ENCODE measurements at regions not wholly inside any gene's neighbourhood (a gene's known extent, or its start where the extent isn't known, plus 50 kb on each side); places are given as distances from the start of the nearest gene placed in this dataset.
"Not testable (repeated sequence)": the region's sequence is repeated elsewhere in the genome, so short reads cannot be mapped to it uniquely, and the experiment has no call there.

DNA sequence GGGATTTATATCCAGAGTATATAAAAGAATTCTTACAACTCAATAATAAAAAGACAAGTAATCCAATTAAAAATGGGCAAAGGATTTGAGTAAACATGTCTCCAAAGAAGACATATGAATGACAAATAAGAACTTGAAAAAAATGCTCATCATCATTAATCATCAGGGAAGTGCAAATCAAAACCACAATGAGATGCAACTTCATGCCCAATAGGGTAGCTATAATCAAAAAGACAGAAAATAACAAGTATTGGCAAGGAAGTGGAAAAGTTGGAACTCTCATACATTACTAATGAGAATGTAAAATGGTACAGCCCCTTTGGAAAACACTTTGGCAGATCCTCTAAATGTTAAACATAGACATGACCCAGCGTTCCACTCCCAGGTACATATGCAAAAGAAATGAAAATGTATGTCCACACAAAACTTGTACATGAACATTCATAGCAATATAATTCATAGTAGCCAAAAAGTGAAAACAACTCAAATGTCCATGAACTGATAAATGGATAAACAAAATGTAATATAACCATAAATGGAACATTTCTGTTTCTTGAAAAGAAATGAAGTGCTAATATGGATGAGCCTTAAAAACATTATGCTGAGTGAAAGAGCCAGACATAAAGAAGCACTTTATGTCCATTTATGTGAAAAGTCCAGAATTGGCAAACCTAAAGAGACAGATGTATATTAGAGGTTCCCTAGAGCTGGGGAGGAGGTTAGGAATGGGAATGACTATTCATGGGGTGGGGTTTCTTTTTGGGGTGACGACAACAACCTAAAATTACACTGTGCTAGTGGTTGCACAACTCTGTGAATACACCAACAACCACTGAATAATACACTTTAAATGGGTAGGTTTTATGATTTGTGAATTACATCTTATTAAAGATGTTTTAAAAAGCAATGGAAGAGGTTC lies 259.7 kb downstream of the RHOU start:
- DNase-seq: no peak

DNA sequence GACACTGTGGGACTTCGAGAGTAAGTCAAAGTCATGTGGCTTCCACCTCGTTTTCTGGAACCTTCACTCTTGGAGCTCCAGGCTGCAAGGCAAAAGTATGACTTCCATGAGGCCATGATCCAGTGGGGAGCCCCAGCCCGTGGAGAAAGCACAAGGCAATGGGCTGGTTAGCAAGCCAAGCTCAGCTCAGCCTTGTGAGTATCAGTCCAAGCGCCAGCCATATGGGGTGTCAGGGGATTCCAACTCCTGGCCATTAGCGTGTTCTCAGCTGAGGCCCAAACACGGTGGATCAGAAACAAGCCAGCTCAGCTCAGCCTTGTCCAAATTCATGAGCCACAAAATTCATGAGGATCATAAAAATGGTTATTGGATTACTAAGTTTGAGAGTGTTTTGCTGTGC lies 261.0 kb downstream of the RHOU start:
- no peak for DNase-seq

DNA sequence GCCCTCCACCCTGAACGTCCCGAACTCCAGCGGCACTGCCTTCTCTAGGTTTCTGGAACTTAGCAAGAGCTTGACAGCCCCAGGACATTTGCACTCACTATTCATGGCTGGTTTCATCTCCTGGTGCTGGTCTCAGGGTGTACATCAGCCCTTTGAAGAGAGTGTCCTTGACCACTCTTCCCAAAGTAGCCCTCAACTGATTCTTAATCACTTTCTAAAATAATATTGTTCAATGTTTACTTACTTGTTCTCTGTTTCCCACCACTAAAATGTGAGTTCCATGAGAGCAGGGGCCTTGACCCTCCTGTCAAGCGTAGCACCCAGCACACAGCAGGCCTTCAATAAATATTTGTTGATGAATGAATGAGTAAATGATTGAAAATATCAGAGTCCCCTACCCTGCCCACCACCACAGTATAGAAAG lies 262.5 kb downstream of the RHOU start:
- DNase-seq: no peak

DNA sequence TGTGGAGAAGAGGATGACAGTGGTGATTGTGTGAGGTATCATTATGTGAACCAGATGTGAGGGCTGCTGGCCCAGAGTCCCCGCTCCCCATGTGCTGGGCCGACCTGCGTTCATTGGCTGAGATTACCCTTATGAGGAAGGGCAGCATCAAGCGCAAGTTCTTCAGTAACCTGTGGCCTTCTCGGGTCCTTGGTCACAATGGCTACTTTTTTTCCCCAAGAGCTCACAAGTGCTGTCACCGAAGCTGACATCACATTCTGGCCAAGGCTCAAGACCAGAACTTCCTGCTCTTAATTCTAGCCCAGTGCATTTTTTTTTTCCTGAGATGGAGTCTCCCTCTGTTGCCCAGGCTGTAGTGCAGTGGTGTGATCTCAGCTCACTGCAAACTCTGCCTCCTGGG lies 262.9 kb downstream of the RHOU start:
- DNase-seq: no peak

DNA sequence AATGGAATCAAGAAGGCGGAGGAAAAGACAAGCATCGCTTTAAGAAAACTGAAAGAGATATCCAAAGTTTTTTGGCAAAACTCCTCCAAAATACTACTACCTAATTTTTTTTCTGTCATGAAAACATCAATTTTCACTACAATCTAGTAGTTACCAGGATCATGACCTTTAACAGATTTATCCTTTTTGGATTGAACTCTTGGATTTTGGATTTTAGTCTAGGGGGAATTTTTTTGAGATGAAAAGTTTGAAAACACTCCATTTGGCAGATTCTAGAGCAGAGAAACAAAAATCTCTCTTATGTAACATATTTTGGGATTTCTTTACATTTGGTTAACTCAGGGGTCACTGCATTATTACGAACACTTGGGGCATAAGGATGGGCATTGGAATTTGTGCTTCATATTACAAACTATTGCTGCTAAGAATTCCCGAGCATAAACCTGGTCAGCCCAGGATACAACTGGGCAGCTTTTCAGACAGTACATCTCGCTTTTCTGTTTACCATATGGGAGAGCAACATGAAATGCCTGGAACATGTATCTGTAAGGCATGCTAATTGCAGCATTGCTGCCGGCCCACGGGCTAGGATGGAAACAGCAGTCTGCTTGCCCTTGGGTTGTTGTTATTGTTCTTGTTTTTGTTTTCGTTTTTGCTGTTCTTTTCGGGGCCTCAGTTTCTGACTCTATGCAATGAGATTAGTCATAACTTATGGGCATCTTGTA lies 264.3 kb downstream of the RHOU start:
- no peak for DNase-seq

DNA sequence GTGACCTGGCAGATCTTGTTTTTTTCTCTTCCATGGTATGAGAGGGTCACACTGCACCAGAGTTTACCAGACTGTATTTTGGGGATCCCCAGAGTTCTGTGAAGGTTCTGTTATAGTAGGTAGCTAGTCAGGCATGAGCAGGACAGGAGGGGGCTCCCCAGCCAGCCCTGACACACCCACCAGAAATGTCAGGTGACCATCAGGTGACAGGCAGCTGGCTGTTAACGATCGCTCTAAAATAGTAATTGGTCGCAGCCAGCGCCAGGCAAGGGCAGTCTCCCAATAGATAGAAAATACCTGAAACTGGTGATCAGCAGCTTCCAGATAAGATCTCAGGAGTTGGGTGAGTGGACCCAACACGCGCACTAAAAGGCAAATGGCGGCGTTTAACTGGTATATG lies 264.9 kb downstream of the RHOU start:
- DNase-seq: no peak

DNA sequence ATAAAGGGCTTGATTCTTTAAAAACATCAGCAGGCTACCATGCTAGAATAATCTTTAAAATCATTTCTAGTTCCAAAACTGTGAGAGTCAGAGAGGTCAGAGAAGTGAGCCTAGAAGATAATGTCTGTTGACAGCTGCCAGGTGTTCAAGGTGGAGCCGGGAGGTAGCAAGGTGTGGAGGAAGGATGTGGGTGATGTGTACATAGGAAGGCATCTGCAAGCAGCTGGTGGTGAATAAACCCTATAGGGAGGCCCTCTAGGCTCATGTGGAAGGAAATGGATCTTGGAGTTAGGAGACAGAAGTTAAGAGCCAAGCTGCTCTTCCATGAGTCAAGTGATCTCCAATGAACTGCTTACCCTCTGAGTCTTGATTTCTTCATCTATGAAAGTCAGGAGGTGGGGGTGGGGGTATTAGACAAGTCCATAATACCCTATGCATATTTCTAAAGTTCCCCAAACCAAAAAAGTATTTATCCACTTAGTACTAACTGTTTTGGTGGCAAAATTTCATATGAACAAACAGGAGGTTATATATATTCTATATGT lies 266.3 kb downstream of the RHOU start:
- DNase-seq: no peak

DNA sequence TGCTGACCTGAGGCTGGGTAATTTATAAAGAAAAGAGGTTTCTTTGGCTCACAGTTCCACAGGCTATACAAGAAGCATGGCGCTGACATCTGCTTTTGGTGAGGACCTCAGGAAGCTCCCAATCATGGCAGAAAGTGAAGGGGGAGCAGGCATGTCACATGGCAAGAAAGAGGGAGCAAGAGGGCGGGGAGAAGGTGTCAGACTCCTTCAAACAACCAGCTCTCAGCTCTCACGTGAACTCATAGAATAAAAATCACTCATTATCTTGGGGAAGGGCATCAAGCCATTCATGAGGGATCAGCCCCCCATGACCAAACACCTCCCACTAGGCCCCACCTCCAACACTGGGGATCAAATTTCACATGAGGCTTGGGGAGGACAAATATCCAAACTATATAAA lies 266.8 kb downstream of the RHOU start:
- DNase-seq: no peak

DNA sequence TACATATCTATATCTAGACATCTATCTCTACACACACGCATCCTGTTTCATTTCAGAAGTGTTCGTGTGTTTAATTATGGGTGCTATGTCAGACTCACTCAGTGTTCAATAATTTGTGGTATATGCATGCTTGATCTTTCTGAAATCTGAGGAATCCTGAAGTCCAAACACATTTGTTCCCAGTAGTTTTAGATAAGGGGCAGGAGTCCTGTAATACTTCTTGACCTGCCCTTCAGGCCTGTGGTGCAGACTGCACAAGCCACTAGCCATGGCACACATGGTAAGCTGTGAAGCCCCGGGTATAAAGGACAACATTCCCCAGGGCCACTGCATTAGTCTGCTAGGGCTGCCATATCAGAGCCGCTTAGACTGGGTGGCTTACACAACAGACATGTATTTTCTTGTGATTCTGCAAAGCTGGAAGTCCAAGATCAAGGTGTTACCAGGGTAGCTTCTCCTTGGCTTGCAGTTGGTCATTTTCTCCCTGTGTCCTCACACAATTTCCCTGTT lies 267.2 kb downstream of the RHOU start:
- no peak for DNase-seq

DNA sequence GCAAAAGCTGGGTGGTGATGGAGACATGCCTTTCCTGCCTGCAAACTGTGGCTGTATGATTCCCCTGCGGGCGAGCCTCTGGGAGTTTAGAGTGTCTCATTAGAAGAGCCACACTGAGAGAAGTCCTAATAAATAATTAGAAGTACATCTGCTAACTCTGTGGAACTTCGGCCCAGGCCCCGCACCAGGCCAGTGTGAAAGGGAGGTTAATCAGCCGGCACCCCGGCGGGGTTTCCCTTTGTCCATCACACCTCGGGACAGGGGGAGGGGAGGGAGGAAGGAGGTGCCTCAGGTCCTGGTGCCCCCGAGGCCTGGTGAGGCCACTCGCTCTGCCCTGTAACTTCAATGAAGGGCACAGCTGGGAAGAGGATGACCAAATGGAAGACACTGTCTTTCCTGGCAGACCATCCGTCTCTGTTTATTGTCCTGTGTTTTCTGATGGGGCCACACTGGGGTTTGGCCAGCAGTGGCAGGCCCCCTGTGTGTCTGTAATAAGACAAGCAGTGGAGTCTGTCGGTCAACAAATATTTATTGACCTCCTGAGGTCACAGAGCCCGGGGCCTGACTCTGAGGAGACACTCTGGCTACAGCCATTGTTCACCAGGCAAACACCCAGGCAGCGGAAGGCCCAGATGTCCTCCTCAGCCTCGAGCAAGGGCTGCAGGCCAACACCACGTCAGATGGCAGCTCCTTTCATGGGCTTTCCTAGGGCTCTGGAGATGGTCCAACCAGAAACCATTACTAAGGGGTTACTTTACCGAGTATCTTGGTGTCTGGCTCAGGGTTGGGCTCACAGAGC lies 267.5 kb upstream of the RAB4A start:
- DNase-seq: no peak

DNA sequence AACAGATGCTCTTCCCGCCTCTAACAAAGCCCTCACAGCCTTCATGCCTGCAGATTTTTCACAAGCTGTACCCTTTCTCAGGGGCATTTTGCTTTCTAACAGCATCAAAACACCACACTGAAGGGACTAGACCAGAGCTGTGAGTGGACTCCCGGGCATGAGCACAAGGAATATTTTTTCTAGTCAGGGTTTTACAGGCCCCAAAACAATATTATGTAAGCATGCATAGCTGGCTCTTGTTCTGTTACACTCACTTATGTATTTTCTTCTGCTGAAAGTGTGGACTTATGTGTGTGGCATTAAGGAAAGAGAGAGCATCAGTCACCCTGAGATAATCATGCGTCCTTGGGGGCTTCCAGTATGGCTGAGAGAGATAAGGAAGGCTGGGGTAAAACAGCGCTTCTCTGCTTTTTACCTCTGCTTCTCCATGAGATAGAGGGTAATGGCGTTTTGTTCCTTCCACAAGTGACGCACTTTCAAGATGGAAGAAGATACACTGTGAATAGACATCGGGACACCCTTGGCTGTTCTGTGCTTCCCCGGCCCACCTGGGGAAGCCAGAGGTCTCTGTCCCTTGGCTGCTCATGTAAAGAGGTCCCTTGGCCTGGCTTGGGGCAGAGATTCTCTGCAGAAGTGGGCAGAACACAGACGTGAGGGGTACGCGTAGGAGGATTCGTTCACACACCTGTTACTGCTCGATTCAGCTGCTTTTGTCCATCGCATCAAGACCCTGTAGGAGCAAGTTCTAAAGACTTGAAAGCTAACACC lies 266.7 kb upstream of the RAB4A start:
- no peak for DNase-seq

DNA sequence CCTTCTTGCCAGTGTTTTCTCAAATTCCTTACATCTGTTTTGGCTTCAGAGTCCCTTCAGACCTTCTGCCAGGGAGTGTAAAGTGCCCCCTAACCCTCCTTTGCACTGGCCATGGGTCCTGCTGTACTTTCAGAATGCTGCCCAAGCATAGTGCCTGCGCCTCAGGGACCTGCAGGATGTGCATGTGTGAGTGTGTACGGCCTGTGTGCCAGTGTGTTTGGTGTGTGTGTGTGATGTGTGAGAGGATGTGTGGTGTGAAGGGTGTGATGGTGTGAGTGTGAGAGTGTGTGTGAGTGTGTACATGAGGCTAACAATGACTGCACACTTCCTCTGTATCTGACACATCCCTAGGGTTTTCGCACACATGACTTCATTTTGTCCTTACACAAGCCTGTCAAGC lies 265.8 kb upstream of the RAB4A start:
- DNase-seq: no peak

DNA sequence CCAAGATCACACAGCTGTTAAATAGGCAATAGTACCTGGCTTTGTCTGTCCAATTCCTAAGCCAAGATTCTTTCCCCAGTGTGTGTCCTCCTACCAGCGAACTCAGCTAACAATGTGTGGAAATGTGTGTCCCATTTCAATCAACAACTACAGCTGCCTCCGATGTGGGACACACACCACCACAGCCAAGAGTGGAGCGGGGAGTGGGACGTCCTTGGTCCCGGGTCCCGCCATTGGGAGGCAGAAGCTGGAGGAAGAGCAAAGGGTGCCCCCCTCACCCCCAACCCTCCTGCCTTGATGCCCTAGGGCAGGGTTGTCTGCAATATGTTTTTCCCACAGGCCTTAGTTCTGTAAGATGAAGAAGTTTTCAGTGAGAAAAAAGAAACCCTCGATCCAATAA lies 265.4 kb upstream of the RAB4A start:
- no peak for DNase-seq

DNA sequence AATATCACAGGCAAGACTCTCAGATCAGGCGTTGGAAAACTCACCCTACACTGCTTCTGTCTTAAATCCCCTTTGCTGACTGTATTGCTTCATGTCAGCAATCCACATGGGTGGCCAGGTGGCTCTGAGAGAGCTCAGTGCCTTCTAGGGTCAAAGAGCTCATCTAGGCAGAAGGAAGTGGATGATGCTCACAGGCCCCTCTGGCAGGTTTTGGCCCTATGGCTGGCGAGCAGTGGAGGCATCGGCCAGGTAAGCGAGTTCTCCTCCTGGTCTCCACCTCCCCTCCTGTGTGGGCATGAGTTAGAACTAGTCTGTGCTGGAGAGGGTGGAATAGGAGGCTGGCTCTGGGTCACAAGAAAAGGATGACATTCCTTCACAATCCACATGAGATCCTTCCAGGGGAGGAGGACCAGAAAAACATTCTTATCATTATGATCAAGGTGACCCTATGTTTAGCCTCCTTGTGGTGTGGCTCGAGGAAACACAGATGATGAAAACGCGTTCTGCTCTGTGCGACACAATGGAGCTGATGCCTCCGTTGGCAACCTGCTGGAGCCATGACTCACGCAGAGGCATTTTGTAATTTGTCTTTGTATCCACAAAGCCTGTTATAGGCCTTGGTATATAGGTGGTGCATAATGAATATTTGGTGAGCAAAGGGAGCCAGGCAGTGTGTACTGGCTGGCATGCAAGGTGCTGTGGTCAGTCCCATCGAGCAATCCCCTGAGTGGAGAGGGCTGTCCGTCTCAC lies 264.6 kb upstream of the RAB4A start:
- no peak for DNase-seq

DNA sequence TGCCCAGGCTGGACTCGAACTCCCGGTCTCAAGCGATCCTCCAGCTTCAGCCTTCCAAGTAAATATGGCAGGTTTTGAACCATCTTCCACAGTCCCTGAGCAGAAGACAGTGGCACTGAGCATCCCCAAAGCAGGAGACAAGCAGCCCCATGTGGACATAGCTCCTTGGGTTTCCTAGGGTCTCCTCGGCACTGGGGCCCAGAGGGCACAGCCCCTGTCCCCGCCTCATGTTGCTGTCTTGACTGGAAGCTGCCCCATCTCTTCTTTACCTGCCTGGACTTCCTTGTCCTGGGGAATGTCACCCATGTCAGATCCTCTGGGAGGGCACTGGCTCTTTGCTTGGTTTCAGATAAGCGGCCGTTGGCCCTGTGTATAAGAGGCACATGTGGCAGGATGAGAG lies 263.7 kb upstream of the RAB4A start:
- no peak for DNase-seq

DNA sequence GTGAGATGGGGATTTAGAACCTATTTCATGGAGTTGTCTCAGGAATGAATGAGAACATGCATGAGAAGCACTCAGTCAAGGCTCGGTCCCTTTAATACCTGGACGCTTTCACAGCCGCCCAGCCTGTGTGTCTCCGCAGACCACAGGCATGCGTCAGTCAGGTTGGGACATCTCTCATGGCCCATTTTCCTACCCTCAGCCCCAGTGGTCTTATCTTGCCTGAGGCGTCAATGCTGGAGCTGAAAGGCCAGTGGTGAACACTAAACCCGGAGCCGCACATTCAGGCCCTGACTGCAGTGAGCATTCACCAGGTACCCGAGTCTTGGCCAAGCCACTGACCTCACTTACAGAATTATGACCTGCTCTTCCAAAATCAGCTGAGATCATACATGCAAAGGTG lies 263.2 kb upstream of the RAB4A start:
- no peak for DNase-seq

DNA sequence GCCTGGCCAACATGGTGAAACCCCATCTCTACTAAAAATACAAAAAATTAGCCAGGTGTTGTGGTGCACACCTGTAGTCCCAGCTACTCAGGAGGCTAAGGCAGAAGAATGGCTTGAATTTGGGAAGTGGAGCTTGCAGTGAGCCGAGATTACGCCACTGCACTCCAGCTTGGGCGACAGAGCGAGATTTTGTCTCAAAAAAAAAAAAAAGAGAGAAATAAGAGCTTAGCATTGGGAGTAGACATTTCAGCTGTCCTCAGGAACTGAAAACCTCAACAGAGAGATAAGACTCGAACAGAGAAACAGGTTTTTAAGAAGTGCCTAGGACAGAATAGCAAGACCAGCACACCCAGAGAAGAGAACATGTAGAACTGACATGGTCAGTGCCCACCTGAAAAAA lies 262.6 kb upstream of the RAB4A start:
- not testable (repeated sequence) for DNase-seq

DNA sequence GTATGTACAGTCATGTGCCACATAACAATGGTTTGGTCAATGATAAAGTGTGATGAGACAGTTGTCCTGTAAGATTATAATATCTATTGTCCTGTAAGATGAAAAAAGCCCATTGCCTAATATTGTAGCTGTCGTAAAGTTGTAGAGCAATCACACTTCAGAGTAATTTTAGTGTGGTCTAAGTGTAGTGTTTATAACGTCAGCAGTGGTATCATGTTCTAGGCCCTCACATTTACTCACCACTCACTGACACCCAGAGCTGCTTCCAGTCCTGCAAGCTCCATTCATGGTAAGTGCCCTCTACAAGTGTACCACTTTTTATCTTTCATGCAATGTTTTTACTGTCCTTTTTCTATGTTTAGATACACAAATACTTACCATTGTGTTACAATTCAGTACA lies 259.9 kb upstream of the RAB4A start:
- DNase-seq: no peak

DNA sequence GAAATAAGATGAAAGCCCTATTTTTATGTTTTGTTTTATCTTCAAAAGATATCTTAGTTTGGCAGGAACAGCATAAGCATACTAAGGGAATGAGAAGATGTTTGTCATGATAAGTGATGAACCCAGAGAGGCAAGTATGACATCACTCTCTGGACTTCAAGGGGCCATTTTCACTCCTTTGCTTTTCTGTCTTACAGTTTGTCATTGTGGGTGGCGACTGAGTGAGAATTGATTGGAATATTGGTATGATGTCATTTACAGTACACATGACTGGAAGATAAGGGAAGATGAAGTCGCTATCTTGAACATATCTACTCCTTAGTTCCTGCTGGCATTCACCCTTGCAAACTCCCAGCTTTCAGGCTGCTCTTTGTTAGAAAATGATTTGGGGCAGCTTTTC lies 258.1 kb upstream of the RAB4A start:
- no peak for DNase-seq

DNA sequence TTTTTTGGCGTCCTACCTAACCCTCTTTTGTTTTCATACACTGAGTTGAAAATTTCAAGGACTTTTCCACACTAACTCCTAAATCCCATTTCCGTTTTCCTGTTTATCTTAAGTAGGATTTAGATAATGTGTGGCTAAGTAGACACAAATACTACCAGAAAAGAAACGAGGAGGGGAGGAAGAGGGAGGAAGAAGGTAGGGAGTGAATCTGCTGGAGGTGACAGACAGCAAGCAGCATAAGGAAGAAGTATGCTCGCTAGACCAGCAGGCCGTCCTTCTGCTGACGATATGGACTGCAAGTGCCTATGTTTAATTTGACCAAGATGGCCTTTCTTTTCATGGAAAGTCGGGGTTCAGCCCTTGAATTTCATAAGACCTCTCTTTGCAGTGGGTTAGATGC lies 256.9 kb upstream of the RAB4A start:
- no peak for DNase-seq

DNA sequence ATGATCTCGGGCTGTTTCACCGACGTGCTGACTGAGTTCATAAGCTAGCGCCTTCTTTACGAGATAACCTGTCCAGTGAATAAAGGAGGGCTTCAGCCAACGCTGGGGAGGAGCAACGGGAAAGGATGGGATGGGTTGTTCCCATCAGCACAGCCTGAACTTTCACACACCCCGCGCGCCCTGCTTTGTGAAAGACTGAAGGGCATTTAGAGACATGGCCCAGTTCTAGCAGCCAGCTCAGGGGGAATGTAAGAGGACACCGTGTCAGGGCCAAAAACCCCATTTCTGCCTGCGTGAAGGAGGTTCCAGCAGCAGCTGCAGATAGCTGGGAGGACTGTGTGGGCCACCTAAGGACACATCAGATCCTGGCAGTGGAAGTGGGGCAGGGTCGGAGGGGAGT lies 255.1 kb upstream of the RAB4A start:
- DNase-seq: no peak

DNA sequence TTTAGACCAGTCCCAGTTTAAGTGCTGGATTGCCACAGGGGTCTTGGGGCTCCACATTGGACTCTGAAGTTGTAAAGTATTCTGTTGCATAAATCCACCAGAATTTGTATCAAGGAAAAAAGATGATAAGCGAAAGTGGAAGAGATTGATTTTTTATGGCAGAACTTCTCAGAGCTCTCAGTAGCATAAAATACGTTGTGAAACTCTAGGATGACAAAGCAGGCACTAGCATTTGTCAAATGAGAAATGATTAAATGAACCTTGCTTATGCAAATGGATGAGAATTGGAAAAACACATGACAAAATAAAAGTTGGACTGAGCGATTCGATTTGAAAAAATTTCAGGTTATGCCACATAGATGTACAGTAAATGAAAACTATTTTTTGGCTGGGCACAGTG lies 253.8 kb upstream of the RAB4A start:
- no peak for DNase-seq
